HepG2 (cell line): ENCODE measurements at regions not wholly inside any gene's neighbourhood (a gene's known extent, or its start where the extent isn't known, plus 50 kb on each side); places are given as distances from the start of the nearest gene placed in this dataset.

ENCODE experiments used
- ASH2L ChIP-seq: fragments of 300-600, 200-600 bp; sonication (generic); IDR thresholded peaks from 2 replicates; pipeline ENCODE4 v1.7.0; 2017; ENCODE audit warnings: low read depth, mild to moderate bottlenecking, moderate library complexity, mixed read lengths, low read length; ENCODE audit not compliant: insufficient read length
- CTCF ChIP-seq: sonication (generic); formaldehyde crosslinking; IDR thresholded peaks from 2 replicates; pipeline ENCODE4 v1.5.0; 2020; ENCODE audit warnings: mild to moderate bottlenecking, missing genetic modification reagents, moderate library complexity
- KDM1A ChIP-seq: IDR thresholded peaks from 2 replicates; pipeline ENCODE4 v1.6.1; 2016; ENCODE audit warnings: missing compliant biosample characterization
- KLF6 ChIP-seq: IDR thresholded peaks from 2 replicates; pipeline ENCODE4 v1.8.0; 2016; ENCODE audit warnings: missing biosample characterization, missing genetic modification reagents
- MXI1 ChIP-seq: IDR thresholded peaks from 3 replicates; pipeline ENCODE4 v1.6.1; 2012; ENCODE audit warnings: low read depth, low read length, inconsistent platforms, borderline replicate concordance
- RBAK ChIP-seq: sonication (generic); formaldehyde crosslinking; IDR thresholded peaks from 2 replicates; pipeline ENCODE4 v1.5.1; 2020; ENCODE audit warnings: mild to moderate bottlenecking, missing genetic modification reagents
- TRIM24 ChIP-seq: sonication (generic); formaldehyde crosslinking; IDR thresholded peaks from 2 replicates; pipeline ENCODE4 v1.8.0; 2022; ENCODE audit warnings: mild to moderate bottlenecking, missing genetic modification reagents
- USF2 ChIP-seq, 2 experiments: sonication (generic) in 1 of 2; formaldehyde crosslinking in 1 of 2; IDR thresholded peaks; 2 replicates each; pipeline versions ENCODE4 v1.5.1 to v1.6.1; 2011 to 2020; ENCODE audit warnings: borderline replicate concordance in 1 of 2, low read depth in 1 of 2, low read length in 1 of 2, mild to moderate bottlenecking in 1 of 2, missing genetic modification reagents in 1 of 2, moderate library complexity in 1 of 2
- ZNF232 ChIP-seq: sonication (generic); formaldehyde crosslinking; IDR thresholded peaks from 2 replicates; pipeline ENCODE4 v1.4.0; 2020; ENCODE audit warnings: missing genetic modification reagents, borderline replicate concordance
- ZNF282 ChIP-seq: fragments of 450-650 bp; IDR thresholded peaks from 2 replicates; pipeline ENCODE4 v1.6.1; 2018; ENCODE audit not compliant: partially characterized antibody
- ZNF407 ChIP-seq: sonication (generic); formaldehyde crosslinking; IDR thresholded peaks from one replicate; pipeline ENCODE4 v1.5.1; 2020; ENCODE audit warnings: mild to moderate bottlenecking, missing genetic modification reagents; ENCODE audit errors: not compliant biosample characterization
- ZNF510 ChIP-seq: sonication (generic); formaldehyde crosslinking; IDR thresholded peaks from 2 replicates; pipeline ENCODE4 v1.4.0; 2020; ENCODE audit warnings: low read depth, mild to moderate bottlenecking, missing genetic modification reagents
- ZNF766 ChIP-seq: sonication (generic); formaldehyde crosslinking; IDR thresholded peaks from 2 replicates; pipeline ENCODE4 v1.5.0; 2020; ENCODE audit warnings: missing genetic modification reagents, borderline replicate concordance

- TF ChIP-seq ZNF407: no peak
- TF ChIP-seq ZNF282: no peak
- TF ChIP-seq MXI1: no peak
- TF ChIP-seq USF2 (IDR thresholded peaks at IDR 0.05; ENCODE audit: low read depth, low read length): no peak
- TF ChIP-seq USF2 (CRISPR knock-in tag; IDR thresholded peaks at IDR 0.05; ENCODE audit: borderline replicate concordance): no peak
- no peak for TF ChIP-seq TRIM24 (CRISPR knock-in tag)
- TF ChIP-seq ZNF766 (CRISPR knock-in tag): no peak
- no peak for TF ChIP-seq ZNF232 (CRISPR knock-in tag)
- TF ChIP-seq KDM1A (CRISPR knock-in tag): no peak
- TF ChIP-seq KLF6 (CRISPR knock-in tag): no peak
- no peak for TF ChIP-seq ZNF510
- no peak for TF ChIP-seq CTCF (CRISPR knock-in tag)
- TF ChIP-seq ASH2L: no peak
- no peak for TF ChIP-seq RBAK (CRISPR knock-in tag)
These were observed 1302.3 kb upstream of the CHAC2 start for GRCh38 chr2:52465287-52465686.
